ENCODE measurements at regions not wholly inside any gene's neighbourhood (a gene's known extent, or its start where the extent isn't known, plus 50 kb on each side); places are given as distances from the start of the nearest gene placed in this dataset.

GRCh38 chr4:163622379-163623035 is 128.0 kb downstream of the TMA16 start:
- DNase-seq (ENCODE audit: low read depth): no peak

- no peak for DNase-seq (ENCODE audit: low read depth)
Observed at GRCh38 chr4:163623787-163624186, 129.3 kb downstream of the TMA16 start.

GRCh38 chr4:163624727-163625126 is 130.2 kb downstream of the TMA16 start:
- no peak for DNase-seq (ENCODE audit: low read depth)

- DNase-seq (ENCODE audit: low read depth): no peak
Observed at GRCh38 chr4:163631288-163631687, 136.8 kb downstream of the TMA16 start.

GRCh38 chr4:163638909-163639308 is 144.4 kb downstream of the TMA16 start:
- no peak for DNase-seq (ENCODE audit: low read depth)

- DNase-seq (ENCODE audit: low read depth): no peak
Observed at GRCh38 chr4:163649557-163650091, 155.1 kb downstream of the TMA16 start.

- DNase-seq (ENCODE audit: low read depth): no peak
Observed at GRCh38 chr4:163651761-163652160, 157.3 kb downstream of the TMA16 start.

GRCh38 chr4:163654621-163655020 is 160.1 kb downstream of the TMA16 start:
- DNase-seq (ENCODE audit: low read depth): no peak

- no peak for DNase-seq (ENCODE audit: low read depth)
Observed at GRCh38 chr4:163660636-163661035, 166.1 kb downstream of the TMA16 start.

- DNase-seq (ENCODE audit: low read depth): no peak
Observed at GRCh38 chr4:163662768-163663167, 168.3 kb downstream of the TMA16 start.

- DNase-seq (ENCODE audit: low read depth): no peak
Observed at GRCh38 chr4:163663454-163664225, 169.2 kb downstream of the TMA16 start.

- DNase-seq (ENCODE audit: low read depth): no peak
Observed at GRCh38 chr4:163665101-163665500, 170.6 kb downstream of the TMA16 start.

GRCh38 chr4:163665521-163666331 is 171.2 kb downstream of the TMA16 start:
- DNase-seq (ENCODE audit: low read depth): no peak

GRCh38 chr4:163666332-163666873 is 171.9 kb downstream of the TMA16 start:
- DNase-seq (ENCODE audit: low read depth): no peak

- DNase-seq (ENCODE audit: low read depth): no peak
Observed at GRCh38 chr4:163672751-163673150, 178.3 kb downstream of the TMA16 start.

GRCh38 chr4:163673848-163674697 is 179.6 kb downstream of the TMA16 start:
- DNase-seq (ENCODE audit: low read depth): no peak

- no peak for DNase-seq (ENCODE audit: low read depth)
Observed at GRCh38 chr4:163679189-163679588, 184.7 kb downstream of the TMA16 start.

- DNase-seq (ENCODE audit: low read depth): no peak
Observed at GRCh38 chr4:163680386-163681098, 186.1 kb downstream of the TMA16 start.

GRCh38 chr4:163681208-163681821 is 186.8 kb downstream of the TMA16 start:
- peak; percentile 3 for DNase-seq (ENCODE audit: low read depth)

GRCh38 chr4:163688856-163689255 is 194.4 kb downstream of the TMA16 start:
- no peak for DNase-seq (ENCODE audit: low read depth)
